Dermis blood vessel endothelial cell (primary cell): ENCODE measurements at regions not wholly inside any gene's neighbourhood (a gene's known extent, or its start where the extent isn't known, plus 50 kb on each side); places are given as distances from the start of the nearest gene placed in this dataset.
"Not testable (repeated sequence)": the region's sequence is repeated elsewhere in the genome, so short reads cannot be mapped to it uniquely, and the experiment has no call there.

Experiments used
- DNase-seq: peaks from one replicate; pipeline ENCODE4 v3.0.0; 2010

- DNase-seq, result no peak
Measured at GRCh38 chr21:27803571-27803970, 836.7 kb upstream of the ADAMTS5 start.

GRCh38 chr21:27802816-27803475 lies 836.1 kb upstream of the ADAMTS5 start:
- peak; percentile 42 for DNase-seq

DNA sequence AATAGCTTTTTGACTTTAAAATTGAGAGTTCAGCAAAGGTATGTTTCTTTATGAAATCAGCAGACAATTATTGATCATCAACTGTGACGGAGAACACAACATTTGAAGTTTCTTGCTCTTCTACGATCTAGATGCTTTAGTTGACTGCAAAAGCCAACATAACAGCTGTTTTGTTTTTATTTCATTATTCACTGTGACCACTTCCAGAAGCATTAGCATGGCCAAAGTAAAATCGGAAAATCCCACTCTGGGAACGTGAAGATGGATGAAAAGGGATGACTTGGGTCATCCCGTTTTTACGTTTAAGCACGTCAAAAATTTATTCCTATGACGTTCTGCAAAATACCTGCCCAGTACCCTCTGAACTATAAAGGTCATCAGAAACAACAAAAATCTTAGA lies 833.0 kb upstream of the ADAMTS5 start:
- DNase-seq, result no peak

GRCh38 chr21:27796106-27796505 lies 829.2 kb upstream of the ADAMTS5 start:
- no peak for DNase-seq

DNA sequence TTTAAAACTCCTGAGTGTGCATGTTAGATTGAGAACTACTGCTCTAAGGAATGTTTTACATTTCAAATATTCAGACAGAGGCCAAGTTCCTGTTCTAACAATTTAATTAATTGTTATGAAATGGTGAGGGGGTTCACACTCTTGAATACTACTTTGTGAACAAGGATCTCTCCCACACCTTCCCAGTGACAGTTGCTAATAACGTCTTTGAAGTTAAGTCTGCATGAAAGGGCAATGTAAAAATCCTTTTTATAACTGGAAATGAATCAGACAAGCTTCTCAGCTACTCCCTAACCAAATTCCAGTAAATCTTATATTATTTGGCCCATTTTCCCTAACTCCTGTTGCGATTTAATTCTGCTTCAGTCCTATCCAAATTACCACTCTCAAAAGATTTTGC lies 828.5 kb upstream of the ADAMTS5 start:
- DNase-seq, result no peak

GRCh38 chr21:27793901-27794300 lies 827.0 kb upstream of the ADAMTS5 start:
- DNase-seq, result no peak

GRCh38 chr21:27787046-27787445 lies 820.2 kb upstream of the ADAMTS5 start:
- no peak for DNase-seq

DNA sequence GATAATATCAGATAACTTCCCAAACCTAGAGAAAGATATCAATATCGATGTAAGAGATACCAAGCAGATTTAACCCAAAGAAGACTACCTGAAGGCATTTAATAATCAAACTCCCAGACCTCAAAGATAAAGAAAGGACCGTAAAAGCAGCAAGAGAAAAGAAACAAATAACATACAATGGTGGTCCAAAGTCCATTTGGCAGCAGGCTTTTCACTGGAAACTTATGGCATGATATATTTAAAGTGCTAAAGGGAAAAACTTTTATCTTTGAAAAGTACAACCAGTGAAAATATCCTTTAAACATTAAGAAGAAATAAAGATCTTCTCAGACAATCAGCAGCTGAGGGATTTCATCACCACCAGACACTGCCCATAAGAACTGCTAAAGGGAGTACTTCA lies 812.7 kb upstream of the ADAMTS5 start:
- DNase-seq, result no peak

DNA sequence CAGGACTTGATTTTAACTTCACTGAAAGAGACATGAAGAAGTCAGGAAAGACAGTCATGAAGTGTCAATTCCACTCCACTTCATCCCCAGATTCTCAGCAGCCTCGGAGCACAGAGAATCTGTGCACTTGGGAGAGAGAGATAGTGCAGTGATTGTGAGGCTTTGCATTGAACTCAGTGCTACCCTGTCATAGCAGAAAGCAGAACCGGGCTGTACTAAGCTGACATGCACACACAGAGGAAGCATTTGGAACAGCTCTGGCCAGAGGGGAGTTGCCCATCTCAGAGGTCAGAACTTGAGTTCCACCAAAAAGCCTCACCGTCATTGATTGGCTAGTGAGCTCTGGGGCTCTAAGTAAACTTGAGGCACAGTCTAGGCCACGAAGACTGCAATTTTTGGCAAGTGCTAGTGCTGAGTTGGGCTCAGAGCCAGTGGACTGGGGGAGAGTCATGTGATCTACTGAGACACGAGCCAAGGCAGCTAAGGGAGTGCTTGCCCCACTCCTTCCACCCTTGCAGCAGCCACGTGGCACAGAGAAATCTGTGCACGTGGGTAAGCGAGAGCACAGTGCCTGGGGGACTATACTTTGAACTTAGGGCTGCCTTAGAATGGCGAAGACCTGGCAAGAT lies 810.2 kb upstream of the ADAMTS5 start:
- DNase-seq, result no peak

GRCh38 chr21:27772816-27773215 lies 805.9 kb upstream of the ADAMTS5 start:
- DNase-seq, result no peak

DNA sequence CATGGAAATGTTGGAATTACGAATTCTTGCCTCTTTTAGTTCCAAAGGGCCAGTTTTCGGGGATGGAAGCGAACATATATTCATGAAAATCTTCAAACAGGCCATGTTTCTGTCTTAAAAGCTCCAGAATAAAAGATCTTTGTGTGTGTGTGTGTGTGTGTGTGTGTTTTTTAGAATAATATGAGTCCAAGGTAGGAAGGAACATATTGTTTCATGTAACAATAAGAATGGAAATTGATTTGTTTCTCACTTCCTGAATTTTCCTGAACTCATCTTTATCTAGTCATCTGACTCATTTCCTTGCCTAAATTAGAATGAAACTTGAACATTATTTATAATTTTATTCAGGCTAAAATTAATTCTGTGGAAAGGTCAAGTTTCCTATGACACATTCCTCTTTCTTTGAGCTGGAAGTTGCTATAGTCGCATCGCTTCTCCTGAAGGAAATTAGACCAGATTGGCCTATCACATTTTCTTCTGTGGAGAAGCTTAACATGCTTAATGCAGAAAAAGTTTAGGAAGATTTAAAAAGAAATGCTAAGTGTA lies 805.1 kb upstream of the ADAMTS5 start:
- peak; percentile 5 for DNase-seq

GRCh38 chr21:27769763-27770162 lies 802.9 kb upstream of the ADAMTS5 start:
- no peak for DNase-seq

DNA sequence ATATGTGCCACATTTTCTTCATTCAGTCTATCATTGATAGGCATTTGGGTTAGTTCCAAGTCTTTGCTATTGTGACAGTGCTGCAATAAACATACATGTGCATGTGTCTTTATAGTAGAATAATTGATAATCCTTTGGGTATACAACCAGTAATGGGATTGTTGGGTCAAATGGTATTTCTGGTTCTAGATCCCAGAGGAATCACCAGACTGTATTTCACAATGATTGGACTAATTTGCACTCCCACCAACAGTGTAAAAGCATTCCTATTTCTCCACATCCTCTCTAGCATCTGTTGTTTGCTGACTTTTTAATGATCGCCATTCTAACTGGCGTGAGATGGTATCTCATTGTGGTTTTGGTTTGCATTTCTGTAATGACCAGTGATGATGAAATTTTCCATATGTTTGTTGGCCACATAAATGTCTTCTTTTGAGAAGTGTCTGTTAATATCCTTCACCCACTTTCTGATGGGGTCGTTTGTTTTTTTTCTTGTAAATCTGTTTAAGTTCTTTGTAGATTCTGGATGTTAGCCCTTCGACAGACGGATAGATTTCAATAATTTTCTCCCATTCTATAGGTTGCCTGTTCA lies 801.3 kb upstream of the ADAMTS5 start:
- not testable (repeated sequence) for DNase-seq

- DNase-seq, result no peak
Measured at GRCh38 chr21:27764056-27764455, 797.2 kb upstream of the ADAMTS5 start.

DNA sequence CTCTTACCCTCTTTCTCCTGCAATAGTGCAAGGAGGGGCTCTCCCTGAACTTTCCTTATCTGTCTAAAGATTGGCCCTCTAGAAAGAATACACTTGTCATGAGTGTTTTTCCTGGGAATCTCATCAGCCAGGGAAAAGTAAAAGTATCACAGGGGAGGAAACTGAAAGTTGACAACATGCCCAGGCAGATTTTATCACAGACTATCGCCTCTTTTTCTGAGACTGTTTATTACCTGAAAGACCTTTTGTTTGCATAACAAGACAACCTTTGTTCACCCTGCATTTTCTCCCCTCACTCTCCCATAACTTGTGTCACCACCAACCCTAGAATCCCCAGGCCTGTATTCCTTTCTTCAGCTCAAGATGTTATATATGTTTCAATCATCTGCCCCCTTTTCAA lies 794.7 kb upstream of the ADAMTS5 start:
- no peak for DNase-seq

DNA sequence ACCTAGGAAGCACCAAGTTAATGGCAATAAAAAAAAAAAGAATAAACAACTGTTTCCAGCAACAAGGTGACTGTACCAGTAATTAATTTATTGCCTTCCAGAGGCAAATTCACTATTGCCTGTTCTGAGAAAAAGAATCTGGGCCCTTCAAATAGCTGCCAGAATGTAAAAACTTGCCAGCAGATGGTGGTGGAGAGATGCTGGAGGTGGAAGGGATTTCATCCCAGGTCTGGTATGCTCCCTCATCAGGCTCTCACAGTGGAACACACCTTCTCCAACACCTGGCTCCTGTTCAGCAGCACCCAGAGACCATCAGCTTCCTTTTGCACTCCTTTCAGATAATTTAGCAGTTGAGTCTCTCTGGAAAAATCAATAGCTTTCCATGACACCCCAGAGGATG lies 792.9 kb upstream of the ADAMTS5 start:
- DNase-seq, result no peak

DNA sequence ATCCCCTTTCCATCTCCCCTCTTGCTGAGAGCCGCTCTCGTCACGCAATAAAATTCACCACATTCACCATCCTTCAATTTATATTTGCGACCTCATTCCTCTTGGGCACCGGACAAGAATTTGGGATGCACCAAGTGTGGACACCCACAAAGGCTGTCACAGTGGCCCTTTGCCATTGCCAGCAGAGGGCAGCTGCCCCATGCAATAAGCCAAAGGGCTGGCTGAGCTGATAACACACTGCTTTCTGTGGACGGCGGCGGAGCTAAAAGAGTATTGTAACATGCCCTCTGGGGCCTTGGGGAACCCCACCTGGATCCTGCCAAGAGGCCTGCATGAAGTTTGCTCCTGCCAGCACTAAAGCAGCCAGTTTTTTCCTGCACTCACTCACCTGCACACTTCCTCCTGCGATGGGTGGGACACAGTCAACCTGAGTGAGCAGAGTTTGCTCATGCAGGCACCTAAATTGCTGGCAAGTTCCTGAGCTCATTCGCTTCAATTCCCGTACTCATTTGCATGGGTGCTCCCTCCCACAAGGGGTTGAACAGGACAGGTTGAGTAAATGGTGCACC lies 792.3 kb upstream of the ADAMTS5 start:
- peak; percentile 23 for DNase-seq

- DNase-seq, result no peak
Measured at GRCh38 chr21:27756191-27756590, 789.3 kb upstream of the ADAMTS5 start.

DNA sequence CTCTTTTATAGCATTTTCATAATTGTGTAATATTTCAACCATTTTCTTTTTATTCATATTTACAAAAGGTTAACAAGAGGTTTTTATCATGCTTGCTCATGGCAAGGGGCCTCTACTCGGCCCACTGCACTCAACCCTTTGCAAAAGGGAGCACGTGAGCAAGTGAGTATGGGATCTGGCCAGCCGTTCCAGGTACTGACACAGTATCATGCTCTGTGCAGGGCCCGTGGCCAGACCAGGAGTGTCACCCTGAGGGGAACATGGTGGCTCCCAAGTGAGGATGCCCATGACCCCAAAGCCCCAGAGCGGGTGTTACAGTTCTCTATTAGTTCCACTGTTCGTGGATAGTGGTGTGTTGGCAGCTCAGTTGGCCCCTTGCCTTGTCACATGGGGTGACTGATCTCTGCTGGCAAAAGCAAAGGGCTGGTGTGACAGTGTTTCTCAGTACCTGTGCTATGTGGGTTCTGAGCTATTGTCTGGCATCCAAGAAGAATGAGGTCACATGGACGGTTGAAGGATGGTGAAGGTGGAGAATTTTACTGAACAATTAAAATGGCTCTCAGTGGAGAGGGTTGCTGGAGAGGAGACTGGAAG lies 777.2 kb upstream of the ADAMTS5 start:
- no peak for DNase-seq

DNA sequence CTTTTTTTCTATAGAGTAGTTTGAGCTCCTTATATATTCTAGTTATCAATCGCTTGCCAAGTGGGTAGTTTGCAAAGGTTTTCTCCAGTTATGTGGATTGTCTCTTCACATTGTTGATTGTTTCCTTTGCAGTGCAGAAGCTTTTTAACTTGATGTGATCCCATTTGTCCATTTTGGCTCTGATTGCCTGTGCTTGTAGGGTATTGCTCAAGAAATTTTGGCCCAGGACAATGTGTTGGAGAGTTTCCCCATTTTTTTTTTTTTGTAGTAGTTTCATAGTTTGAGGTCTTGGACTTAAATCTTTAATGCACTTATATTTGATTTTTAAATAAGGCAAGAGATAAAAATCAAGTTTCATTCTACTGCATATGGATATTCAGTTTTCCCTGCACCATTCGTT lies 774.8 kb upstream of the ADAMTS5 start:
- no peak for DNase-seq

DNA sequence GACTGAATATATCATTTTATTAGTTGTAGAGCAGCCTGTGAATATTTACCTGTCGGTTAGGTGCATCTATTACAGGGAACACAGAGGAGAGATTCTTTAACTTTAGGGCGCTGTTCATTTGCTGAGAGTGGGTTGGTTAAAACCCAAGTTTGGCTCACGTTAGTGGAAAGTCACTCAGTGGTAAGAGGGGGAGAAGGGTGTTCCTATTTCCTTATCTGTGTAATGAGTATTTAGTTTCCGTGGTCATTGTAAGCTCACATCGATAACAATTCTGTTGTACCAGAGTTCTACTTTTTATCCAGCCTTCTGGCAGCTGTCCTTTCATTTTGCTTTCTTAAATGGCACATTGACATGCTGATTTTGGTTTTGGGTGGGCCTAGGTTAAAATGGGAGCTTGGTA lies 773.2 kb upstream of the ADAMTS5 start:
- DNase-seq, result no peak

DNA sequence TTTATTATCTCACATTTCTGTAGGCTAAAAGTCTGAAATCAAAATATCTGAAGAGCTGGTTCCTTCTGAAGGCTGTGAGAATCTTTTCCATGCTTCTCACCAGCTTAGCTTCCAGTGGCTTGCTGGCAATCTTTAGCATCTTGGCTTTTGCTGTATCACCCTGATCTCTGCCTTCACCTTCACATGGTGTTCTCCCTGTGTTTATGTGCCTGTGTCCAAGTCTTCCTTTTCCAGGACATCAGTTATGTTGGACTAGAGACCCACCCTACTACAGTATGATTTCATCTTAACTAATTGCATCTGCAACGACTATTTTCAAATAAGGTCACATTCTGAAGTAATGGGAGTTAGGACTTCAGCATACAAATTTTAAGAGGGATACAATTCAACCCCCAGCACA lies 772.3 kb upstream of the ADAMTS5 start:
- DNase-seq, result no peak

- DNase-seq, result no peak
Measured at GRCh38 chr21:27735699-27736098, 768.8 kb upstream of the ADAMTS5 start.
